Epithelial cell of proximal tubule (primary cell): ENCODE measurements at regions not wholly inside any gene's neighbourhood (a gene's known extent, or its start where the extent isn't known, plus 50 kb on each side); places are given as distances from the start of the nearest gene placed in this dataset.

Experiments
- DNase-seq: peaks from one replicate; pipeline ENCODE4 v3.0.0-alpha.2; 2011; ENCODE audit warnings: low read depth
- H3K4me3 ChIP-seq: 2 replicates; pipeline ENCODE4 v1.5.1; 2011; ENCODE audit warnings: low read depth, mild to moderate bottlenecking, low read length
- TF ChIP-seq, protein P1 (sequence below): conservative IDR thresholded peaks from 2 replicates; pipeline ENCODE4 v1.5.1; 2012; ENCODE audit warnings: low read depth, mild to moderate bottlenecking, low read length

DNA sequence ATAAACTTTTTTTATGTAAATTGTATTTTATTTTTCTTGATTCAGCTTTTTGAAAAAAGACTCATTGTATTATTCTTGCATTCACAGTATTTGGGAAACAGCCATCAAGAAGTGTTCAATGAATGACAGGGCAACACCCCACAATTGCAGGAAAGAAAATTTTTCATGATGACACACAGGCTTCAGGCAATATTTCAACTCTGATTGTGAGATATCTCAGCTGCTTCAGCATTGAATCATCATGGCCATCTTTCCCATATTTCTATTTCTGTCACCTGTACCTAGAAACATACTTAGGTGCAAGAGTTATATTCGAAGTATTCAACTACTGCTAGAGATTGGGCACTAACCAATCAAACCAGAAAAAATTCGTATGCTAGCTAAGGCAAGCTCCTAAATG, 446.0 kb downstream of the ISL1 start:
- TF ChIP-seq, protein P1, sequence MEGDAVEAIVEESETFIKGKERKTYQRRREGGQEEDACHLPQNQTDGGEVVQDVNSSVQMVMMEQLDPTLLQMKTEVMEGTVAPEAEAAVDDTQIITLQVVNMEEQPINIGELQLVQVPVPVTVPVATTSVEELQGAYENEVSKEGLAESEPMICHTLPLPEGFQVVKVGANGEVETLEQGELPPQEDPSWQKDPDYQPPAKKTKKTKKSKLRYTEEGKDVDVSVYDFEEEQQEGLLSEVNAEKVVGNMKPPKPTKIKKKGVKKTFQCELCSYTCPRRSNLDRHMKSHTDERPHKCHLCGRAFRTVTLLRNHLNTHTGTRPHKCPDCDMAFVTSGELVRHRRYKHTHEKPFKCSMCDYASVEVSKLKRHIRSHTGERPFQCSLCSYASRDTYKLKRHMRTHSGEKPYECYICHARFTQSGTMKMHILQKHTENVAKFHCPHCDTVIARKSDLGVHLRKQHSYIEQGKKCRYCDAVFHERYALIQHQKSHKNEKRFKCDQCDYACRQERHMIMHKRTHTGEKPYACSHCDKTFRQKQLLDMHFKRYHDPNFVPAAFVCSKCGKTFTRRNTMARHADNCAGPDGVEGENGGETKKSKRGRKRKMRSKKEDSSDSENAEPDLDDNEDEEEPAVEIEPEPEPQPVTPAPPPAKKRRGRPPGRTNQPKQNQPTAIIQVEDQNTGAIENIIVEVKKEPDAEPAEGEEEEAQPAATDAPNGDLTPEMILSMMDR: no peak
- H3K4me3 ChIP-seq: no peak overlapping the region
- DNase-seq: peak; percentile 4

DNA sequence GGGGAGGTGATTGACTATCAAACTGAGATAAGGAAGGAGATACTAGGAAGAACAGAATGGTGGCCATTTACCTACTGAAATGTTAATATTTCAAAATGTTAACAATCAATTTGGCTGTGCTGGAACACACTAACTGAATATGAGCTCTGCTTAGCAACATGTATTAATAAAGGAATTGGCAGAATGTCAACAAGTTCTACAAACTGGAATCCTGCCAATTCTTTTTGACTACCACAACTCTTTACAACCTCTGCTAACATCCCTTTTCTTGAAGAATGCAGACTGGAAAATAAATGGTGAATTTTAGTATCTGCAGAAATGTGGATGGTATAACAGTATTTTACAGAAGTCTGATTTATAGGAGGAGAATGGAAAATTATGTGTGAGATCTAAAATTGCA, 446.4 kb downstream of the ISL1 start:
- DNase-seq: no peak
- TF ChIP-seq, protein P1: no peak
- no peak overlapping the region for H3K4me3 ChIP-seq

DNA sequence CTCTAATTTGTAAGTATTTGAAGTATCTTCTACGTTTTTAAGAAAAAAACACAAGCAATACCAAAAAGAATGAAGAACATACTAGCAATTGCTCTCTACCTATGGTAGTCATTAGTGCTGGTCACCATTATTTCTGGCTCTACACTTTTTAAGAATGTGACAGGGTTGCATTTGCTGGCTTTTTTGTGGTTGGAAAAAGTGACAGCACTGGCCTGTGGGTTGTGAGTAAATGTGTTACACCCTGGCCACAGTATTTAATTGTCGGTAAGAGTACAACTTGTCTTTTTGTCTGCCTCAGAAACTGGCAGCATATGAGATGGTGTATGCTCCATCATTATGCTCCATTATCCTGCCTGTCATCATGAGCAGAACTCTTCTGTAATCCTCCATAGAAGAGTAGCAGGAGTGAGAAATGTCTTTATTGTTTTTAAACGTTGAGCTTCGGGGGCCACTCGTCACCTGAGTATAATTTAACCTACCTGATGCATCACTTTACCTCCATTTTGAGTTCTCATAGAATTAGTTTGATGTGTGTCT, 449.8 kb downstream of the ISL1 start:
- H3K4me3 ChIP-seq: no peak overlapping the region
- DNase-seq: no peak
- TF ChIP-seq, protein P1: no peak

DNA sequence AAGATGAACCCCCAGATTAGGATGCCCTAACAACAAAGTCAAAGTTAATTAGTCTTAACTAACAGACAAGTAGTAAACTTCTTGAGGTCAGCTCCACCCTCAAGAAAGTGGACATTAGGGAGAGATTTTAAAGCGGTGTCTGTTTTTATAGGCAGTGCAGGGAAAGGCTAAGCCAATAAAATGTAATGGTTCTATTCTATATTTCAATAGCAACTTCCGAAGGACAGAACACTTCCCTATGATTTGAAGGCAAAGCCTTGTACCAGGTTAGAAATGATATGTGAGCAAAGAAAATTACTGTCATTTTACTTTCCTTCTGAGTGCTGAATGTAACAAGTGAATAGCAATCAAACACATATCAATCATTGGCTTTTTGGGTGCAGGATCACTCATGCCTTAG, 455.2 kb downstream of the ISL1 start:
- H3K4me3 ChIP-seq: no peak overlapping the region
- TF ChIP-seq, protein P1: no peak
- no peak for DNase-seq

DNA sequence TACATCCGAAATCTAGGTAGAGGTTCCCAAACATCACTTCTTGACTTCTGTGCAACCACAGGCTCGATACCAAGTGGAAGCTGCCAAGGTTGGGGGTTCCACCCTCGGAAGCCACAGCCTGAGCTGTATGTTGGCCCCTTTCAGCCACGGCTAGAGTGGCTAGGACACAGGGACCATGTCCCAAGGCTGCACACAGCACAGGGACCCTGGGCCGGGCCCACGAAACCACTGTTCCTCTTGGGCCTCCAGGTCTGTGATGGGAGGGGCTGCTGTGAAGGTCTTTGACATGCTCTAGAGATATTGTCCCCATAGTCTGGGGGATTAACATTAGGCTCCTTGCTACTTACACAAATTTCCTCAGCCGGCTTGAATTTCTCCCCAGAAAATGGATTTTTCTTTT, 460.6 kb downstream of the ISL1 start:
- H3K4me3 ChIP-seq: no peak overlapping the region
- TF ChIP-seq, protein P1: no peak
- DNase-seq: no peak

DNA sequence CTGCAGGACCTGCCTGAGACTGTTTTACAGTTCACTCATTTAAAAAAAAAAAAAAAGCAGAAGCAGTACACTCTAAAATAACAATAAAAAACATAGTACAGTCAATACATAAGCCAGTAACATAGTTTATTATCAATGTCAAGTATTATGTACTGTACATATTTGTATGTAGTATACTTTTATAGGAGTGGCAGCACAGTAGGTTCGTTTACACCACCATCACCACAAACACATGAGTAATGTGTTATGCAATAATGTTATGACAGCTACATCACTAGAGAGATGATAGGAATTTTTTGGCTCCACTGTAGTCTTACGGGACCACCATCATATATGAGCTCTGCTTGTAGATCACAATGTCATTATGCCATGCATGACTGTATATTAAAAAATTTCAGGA, 462.8 kb downstream of the ISL1 start:
- DNase-seq: no peak
- no peak overlapping the region for H3K4me3 ChIP-seq
- TF ChIP-seq, protein P1: no peak

DNA sequence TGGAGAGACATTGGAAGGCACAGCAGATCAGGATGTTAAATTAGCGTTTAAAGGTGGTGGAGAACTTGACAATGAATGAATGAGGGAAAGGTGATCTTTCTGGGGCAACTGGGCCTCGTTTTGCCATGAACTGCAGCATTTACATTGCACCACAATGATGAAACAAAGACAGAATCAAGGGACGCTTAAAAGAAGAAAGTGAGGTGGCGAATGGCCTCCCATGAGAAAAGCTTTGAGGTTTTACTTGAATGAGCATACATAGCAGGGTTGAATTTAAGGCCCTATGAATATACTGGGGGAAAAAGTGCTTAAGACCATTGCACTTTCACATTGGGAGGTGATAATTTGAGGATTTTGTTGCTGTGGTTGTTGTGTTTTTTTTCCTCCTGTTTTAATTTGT, 476.4 kb downstream of the ISL1 start:
- TF ChIP-seq, protein P1: no peak
- H3K4me3 ChIP-seq: no peak overlapping the region
- no peak for DNase-seq
